ENCODE measurements at regions not wholly inside any gene's neighbourhood (a gene's known extent, or its start where the extent isn't known, plus 50 kb on each side); places are given as distances from the start of the nearest gene placed in this dataset.

DNA sequence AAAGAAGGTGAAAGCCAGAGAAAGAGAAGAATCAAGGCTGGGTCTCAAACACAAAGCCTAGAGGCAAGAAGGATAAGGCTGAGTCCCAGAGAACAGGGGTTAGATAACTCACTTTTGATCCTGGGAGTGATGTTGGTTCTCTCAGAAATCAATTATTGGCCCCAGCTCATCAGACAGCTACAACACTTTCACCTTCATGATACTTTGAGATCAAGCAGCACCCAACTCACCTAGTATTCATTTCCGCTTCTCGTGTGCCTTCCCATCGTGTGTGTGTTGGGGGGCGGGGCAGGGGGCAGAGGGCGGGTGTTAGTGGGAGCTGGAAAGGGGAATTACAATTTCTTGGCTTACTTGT lies 92.2 kb upstream of the RAD23B start:
- no peak overlapping the region for H3K14ac ChIP-seq (replicated peaks; ENCODE audit: low read depth, low read length)
- H3K4ac ChIP-seq (ENCODE audit: low read depth, low read length) = no peak overlapping the region
- H3K56ac ChIP-seq (ENCODE audit: extremely low read depth, insufficient read depth, low read length) = no peak overlapping the region
- dilution Hi-C loops (cut with HindIII; ENCODE audit: low sequenced_read_pairs, unreplicated experiment) = no loop called here
- H3K23ac ChIP-seq (ENCODE audit: low read depth, low read length) = no peak overlapping the region
- H3K27ac ChIP-seq (ENCODE audit: insufficient read depth, low read length) = no peak overlapping the region
- no peak overlapping the region for H3K18ac ChIP-seq (ENCODE audit: low read depth, low read length)
- DNase-seq (no peak), ATAC-seq (ENCODE audit: low read depth) (no peak)
- H3K4me2 ChIP-seq (ENCODE audit: low read depth, low read length) = no peak overlapping the region
- BruUV-seq (replicated peaks) = no TSS peak
- H3K9me3 ChIP-seq (ENCODE audit: control insufficient read depth, insufficient read depth, low read length) = no peaks in the 10 kb centered on the region
- no peak overlapping the region for H3K4me3 ChIP-seq (ENCODE audit: insufficient read depth, low read depth, low read length)
- no peak overlapping the region for H2BK120ac ChIP-seq (ENCODE audit: low read depth, low read length)
- H2AFZ ChIP-seq (replicated peaks; ENCODE audit: low read length, poor library complexity) = no peak overlapping the region
- no peaks in the 10 kb centered on the region for H3K9me1 ChIP-seq (ENCODE audit: insufficient read depth, low read length)
- H2BK20ac ChIP-seq (ENCODE audit: low read depth, low read length) = no peak overlapping the region
- H4K5ac ChIP-seq (ENCODE audit: low read depth, low read length) = no peak overlapping the region
- H3K4me1 ChIP-seq (ENCODE audit: control insufficient read depth, insufficient read depth, low read length) = peaks cover 5% of the 10 kb centered on the region
- H3K79me1 ChIP-seq (ENCODE audit: low read depth in 1 of 2, low read length in 2 of 2) = no peaks in the 10 kb centered on the region
- H2AK9ac ChIP-seq (replicated peaks; ENCODE audit: low read depth, low read length, poor library complexity) = no peak overlapping the region
- H2AK5ac ChIP-seq (ENCODE audit: low read depth, low read length) = no peak overlapping the region
- H4K20me1 ChIP-seq (ENCODE audit: insufficient read depth, low read length) = no peaks in the 10 kb centered on the region
- no peak overlapping the region for H4K91ac ChIP-seq (ENCODE audit: insufficient read depth, low read depth, low read length)
- H2BK15ac ChIP-seq (ENCODE audit: low read depth, low read length) = no peak overlapping the region
- in situ Hi-C loops (cut with MboI; ENCODE audit: low sequenced_read_pairs) = no loop called here
- TF ChIP-seq MXI1 (IDR thresholded peaks at IDR 0.05; ENCODE audit: borderline replicate concordance, low read depth, low read length) (no peak), MAFK (IDR thresholded peaks at IDR 0.05; ENCODE audit: low read depth, low read length) (no peak), CHD1 (IDR thresholded peaks at IDR 0.05; ENCODE audit: low read depth, low read length) (no peak), RFX5 (IDR thresholded peaks at IDR 0.05; ENCODE audit: low read depth, low read length) (no peak), NFE2L2 (IDR thresholded peaks at IDR 0.05; ENCODE audit: low read depth, low read length) (no peak)
- TF ChIP-seq, protein P1, sequence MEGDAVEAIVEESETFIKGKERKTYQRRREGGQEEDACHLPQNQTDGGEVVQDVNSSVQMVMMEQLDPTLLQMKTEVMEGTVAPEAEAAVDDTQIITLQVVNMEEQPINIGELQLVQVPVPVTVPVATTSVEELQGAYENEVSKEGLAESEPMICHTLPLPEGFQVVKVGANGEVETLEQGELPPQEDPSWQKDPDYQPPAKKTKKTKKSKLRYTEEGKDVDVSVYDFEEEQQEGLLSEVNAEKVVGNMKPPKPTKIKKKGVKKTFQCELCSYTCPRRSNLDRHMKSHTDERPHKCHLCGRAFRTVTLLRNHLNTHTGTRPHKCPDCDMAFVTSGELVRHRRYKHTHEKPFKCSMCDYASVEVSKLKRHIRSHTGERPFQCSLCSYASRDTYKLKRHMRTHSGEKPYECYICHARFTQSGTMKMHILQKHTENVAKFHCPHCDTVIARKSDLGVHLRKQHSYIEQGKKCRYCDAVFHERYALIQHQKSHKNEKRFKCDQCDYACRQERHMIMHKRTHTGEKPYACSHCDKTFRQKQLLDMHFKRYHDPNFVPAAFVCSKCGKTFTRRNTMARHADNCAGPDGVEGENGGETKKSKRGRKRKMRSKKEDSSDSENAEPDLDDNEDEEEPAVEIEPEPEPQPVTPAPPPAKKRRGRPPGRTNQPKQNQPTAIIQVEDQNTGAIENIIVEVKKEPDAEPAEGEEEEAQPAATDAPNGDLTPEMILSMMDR (conservative IDR thresholded peaks at IDR 0.05; ENCODE audit: low read depth, low read length) = no peak
- H3K36me3 ChIP-seq (ENCODE audit: control insufficient read depth, insufficient read depth, low read length) = no peaks in the 10 kb centered on the region
- peaks cover 2% of the 10 kb centered on the region; the same call in 1 of the 2 replicates for H3K27me3 ChIP-seq (ENCODE audit: control insufficient read depth, insufficient read depth, low read length)
- H2BK5ac ChIP-seq (ENCODE audit: low read depth, low read length, poor library complexity, severe bottlenecking) = no peak overlapping the region
- POLR2A ChIA-PET (ENCODE audit: unreplicated experiment) = no interaction called here
- H4K8ac ChIP-seq (ENCODE audit: low read depth in 2 of 2, low read length in 2 of 2) = no peak overlapping the region
- CTCF ChIA-PET = no interaction called here
- H3K9ac ChIP-seq (ENCODE audit: low read depth, low read length) = no peak overlapping the region
- no CpG with 5 or more reads among the region's 5 CpGs for WGBS, 2 experiments (ENCODE audit: extremely low coverage in 2 of 2, insufficient read length in 1 of 2)
- intact Hi-C loops (cut with micrococcal nuclease) = no loop called here
